Naive thymus-derived CD8-positive, alpha-beta T cell (primary cell): ENCODE measurements at regions not wholly inside any gene's neighbourhood (a gene's known extent, or its start where the extent isn't known, plus 50 kb on each side); places are given as distances from the start of the nearest gene placed in this dataset.

Experiments
- ATAC-seq, 2 donors: fragments of 150-1000 bp; cut with Tn5 transposase in 1 of 2; sonication (Bioruptor Pico), chemical (Tn5 transposase) in 1 of 2; 1 replicate in 1 of 2; 2 replicates in 1 of 2; pipeline ENCODE4 v1.10.0; 2021; ENCODE audit warnings: mild to moderate bottlenecking in 2 of 2, moderate library complexity in 2 of 2
- POLR2A ChIA-PET: fragments of 350-600 bp; sonication (Branson Sonifier 250); formaldehyde crosslinking; loops from one replicate; lab custom pipeline; 2021; ENCODE audit warnings: antibody characterized with exemption; lab: Charles Lee
- DNase-seq, 10 donors: peaks; one replicate each; pipeline versions ENCODE4 v3.0.0 to v3.0.0-alpha.2; 2020 to 2022
- H3K27ac Mint-ChIP-seq, 10 donors: one replicate each; pipeline ENCODE4 v1.8.0; 2020 to 2022; ENCODE audit warnings: mild to moderate bottlenecking in 10 of 10, mixed read lengths in 10 of 10, moderate library complexity in 4 of 10, inconsistent platforms in 1 of 10
- H3K27me3 Mint-ChIP-seq, 5 donors: one replicate each; pipeline ENCODE4 v1.8.0; 2021 to 2022; ENCODE audit warnings: mixed read lengths in 5 of 5
- H3K36me3 Mint-ChIP-seq, 3 donors: one replicate each; pipeline ENCODE4 v1.8.0; 2020 to 2022; ENCODE audit warnings: mixed read lengths in 3 of 3, mild to moderate bottlenecking in 2 of 3, inconsistent platforms in 1 of 3
- H3K4me1 Mint-ChIP-seq, 4 donors: one replicate each; pipeline ENCODE4 v1.8.0; 2021 to 2022; ENCODE audit warnings: mixed read lengths in 4 of 4
- H3K4me3 Mint-ChIP-seq, 10 donors: one replicate each; pipeline ENCODE4 v1.8.0; 2020 to 2022; ENCODE audit warnings: mild to moderate bottlenecking in 10 of 10, mixed read lengths in 10 of 10, moderate library complexity in 6 of 10, inconsistent platforms in 1 of 10
- H3K9me3 Mint-ChIP-seq, 9 donors: one replicate each; pipeline ENCODE4 v1.8.0; 2020 to 2022; ENCODE audit warnings: mixed read lengths in 9 of 9, mild to moderate bottlenecking in 3 of 9, inconsistent platforms in 1 of 9, moderate library complexity in 1 of 9

- ATAC-seq = no peak
- POLR2A ChIA-PET = no interaction called here
- no peak overlapping the region for H3K4me3 Mint-ChIP-seq
These were observed 107.0 kb downstream of the SHANK2 start for GRCh38 chr11:71145368-71145767.

GRCh38 chr11:71144736-71145135 is 107.6 kb downstream of the SHANK2 start:
- ATAC-seq = no peak
- Mint-ChIP-seq H3K4me1 (peaks cover 0 to 2% (median 0%) of the 10 kb centered on the region in 4 donors), H3K27ac (no peak overlapping the region), H3K27me3 (peaks cover 0 to 36% (median 13%) of the 10 kb centered on the region in 5 donors), H3K9me3 (peaks cover 0 to 7% (median 0%) of the 10 kb centered on the region in 9 donors), H3K36me3 (peaks cover 0 to 3% (median 0%) of the 10 kb centered on the region in 3 donors), H3K4me3 (no peak overlapping the region)
- DNase-seq = no peak
- POLR2A ChIA-PET = no interaction called here

More at GRCh38 chr11:71145368-71145767, 107.0 kb downstream of the SHANK2 start:
- Mint-ChIP-seq H3K4me1 (peaks cover 0 to 2% (median 0%) of the 10 kb centered on the region in 4 donors), H3K27me3 (peaks cover 0 to 36% (median 13%) of the 10 kb centered on the region in 5 donors), H3K36me3 (peaks cover 0 to 3% (median 0%) of the 10 kb centered on the region in 3 donors), H3K27ac (no peak overlapping the region), H3K9me3 (peaks cover 0 to 7% (median 0%) of the 10 kb centered on the region in 9 donors)
- DNase-seq = no peak

- POLR2A ChIA-PET = no interaction called here
- H3K9me3 Mint-ChIP-seq = peaks cover 0 to 5% (median 0%) of the 10 kb centered on the region in 9 donors
- peaks cover 0 to 30% (median 8%) of the 10 kb centered on the region in 5 donors for H3K27me3 Mint-ChIP-seq
- H3K4me3 Mint-ChIP-seq = no peak overlapping the region
- DNase-seq (no peak), ATAC-seq (no peak)
- peaks cover 0 to 3% (median 0%) of the 10 kb centered on the region in 3 donors for H3K36me3 Mint-ChIP-seq
- no peak overlapping the region for H3K27ac Mint-ChIP-seq
- peaks cover 0 to 2% (median 0%) of the 10 kb centered on the region in 4 donors for H3K4me1 Mint-ChIP-seq
These were observed 108.4 kb downstream of the SHANK2 start for GRCh38 chr11:71144010-71144409.

- ATAC-seq (no peak), DNase-seq (no peak)
- POLR2A ChIA-PET = no interaction called here
- Mint-ChIP-seq H3K27ac (no peak overlapping the region), H3K9me3 (peaks cover 0 to 4% (median 0%) of the 10 kb centered on the region in 9 donors), H3K36me3 (no peaks in the 10 kb centered on the region), H3K27me3 (peaks cover 0 to 12% (median 8%) of the 10 kb centered on the region in 5 donors), H3K4me1 (no peaks in the 10 kb centered on the region), H3K4me3 (no peak overlapping the region)
These were observed 112.0 kb downstream of the SHANK2 start for GRCh38 chr11:71140206-71140919.

DNA sequence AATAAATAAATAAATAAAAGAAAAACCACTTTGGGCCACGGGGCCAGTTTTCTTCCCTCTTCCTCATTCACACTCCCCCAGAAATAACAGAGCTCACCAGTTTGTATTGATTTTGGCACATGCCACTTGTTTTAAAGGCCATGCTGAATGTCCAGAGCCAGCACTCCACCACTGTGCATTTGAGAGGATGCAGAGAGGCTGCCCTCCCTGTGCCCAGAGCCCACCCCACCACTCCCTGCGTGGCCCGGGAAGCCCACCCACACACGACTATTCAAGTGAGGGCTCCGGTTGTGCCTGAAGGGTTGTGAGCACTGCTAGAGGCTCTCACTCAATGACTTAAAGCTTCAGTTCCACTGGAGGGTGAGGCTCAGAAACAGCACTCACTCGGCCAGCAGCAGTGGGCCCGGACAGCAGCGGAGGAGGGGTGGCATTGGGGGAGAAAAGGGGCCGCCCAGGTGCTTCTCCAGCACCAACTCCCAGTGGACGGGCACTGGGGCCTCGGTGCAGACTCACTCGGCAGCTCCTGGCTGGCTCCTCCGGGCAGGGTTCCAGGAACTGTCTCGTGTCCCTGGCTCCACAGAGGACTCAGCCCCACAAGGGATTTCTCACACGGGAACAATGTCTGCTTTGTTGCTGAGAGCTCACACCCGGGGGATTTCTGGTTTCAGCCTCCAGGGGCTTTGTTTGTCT is 112.7 kb downstream of the SHANK2 start:
- no peak for ATAC-seq
- POLR2A ChIA-PET = no interaction called here
- H3K4me1 Mint-ChIP-seq = no peaks in the 10 kb centered on the region
- peaks cover 0 to 4% (median 0%) of the 10 kb centered on the region in 9 donors for H3K9me3 Mint-ChIP-seq
- H3K4me3 Mint-ChIP-seq = no peak overlapping the region
- peaks cover 0 to 11% (median 4%) of the 10 kb centered on the region in 5 donors for H3K27me3 Mint-ChIP-seq
- DNase-seq = no peak
- H3K27ac Mint-ChIP-seq = no peak overlapping the region
- no peaks in the 10 kb centered on the region for H3K36me3 Mint-ChIP-seq

- no peak overlapping the region for H3K4me3 Mint-ChIP-seq
- DNase-seq (no peak), ATAC-seq (no peak)
- H3K36me3 Mint-ChIP-seq = no peaks in the 10 kb centered on the region
- H3K27me3 Mint-ChIP-seq = peaks cover 0 to 11% (median 4%) of the 10 kb centered on the region in 5 donors
- POLR2A ChIA-PET = no interaction called here
- H3K4me1 Mint-ChIP-seq = no peaks in the 10 kb centered on the region
- H3K27ac Mint-ChIP-seq = no peak overlapping the region
- peaks cover 0 to 4% (median 0%) of the 10 kb centered on the region in 9 donors for H3K9me3 Mint-ChIP-seq
These were observed 113.5 kb downstream of the SHANK2 start for GRCh38 chr11:71138737-71139425.

DNA sequence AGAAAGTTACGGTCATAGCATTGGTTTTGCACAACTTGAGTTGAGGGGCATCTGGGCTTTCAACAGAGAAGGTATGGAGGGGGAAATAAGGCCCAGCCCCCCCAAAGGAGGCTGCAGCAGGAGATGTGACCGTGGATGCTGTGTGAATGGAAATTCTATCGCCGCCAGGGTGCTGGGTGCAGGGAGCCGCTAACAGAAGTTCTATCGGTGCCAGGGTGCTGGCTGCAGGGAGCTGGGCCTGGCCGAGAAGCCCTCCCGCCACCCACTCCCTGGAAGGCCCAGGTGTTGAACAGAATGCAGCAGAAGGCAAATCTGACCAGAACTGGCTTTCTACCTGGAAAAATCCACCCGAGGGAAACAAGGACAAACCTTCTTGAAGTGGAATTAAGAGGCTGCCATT is 115.0 kb downstream of the SHANK2 start:
- POLR2A ChIA-PET = no interaction called here
- Mint-ChIP-seq H3K27ac (no peak overlapping the region), H3K4me1 (no peaks in the 10 kb centered on the region), H3K36me3 (no peaks in the 10 kb centered on the region), H3K9me3 (peaks cover 0 to 4% (median 0%) of the 10 kb centered on the region in 9 donors), H3K4me3 (no peak overlapping the region), H3K27me3 (peaks cover 0 to 11% (median 5%) of the 10 kb centered on the region in 5 donors)
- no peak for ATAC-seq
- DNase-seq = no peak

- Mint-ChIP-seq H3K27me3 (peaks cover 0 to 16% (median 7%) of the 10 kb centered on the region in 5 donors), H3K4me3 (no peak overlapping the region), H3K27ac (no peak overlapping the region), H3K9me3 (peaks cover 0 to 4% (median 0%) of the 10 kb centered on the region in 9 donors), H3K4me1 (no peaks in the 10 kb centered on the region), H3K36me3 (no peaks in the 10 kb centered on the region)
- ATAC-seq (no peak), DNase-seq (no peak)
- POLR2A ChIA-PET = no interaction called here
These were observed 116.1 kb downstream of the SHANK2 start for GRCh38 chr11:71136095-71136845.

DNA sequence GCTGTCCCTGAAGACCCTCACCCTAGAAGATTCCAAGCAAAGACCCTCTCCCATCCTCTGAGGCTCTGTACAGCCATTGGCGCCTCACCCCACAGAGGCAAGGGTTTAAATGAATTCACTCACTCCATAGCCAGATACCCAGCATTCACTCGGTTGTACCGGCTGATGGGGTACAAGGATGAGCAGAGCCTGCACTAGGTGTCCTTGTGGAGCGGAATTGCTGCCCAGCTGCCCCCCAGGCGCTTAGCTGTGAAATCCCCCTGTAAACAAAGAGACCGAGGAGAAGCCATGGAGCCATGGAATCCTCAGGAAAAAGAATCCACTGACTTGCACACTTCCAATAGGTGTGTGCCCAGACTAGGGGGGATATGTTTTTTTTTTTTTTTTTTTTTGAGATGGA is 117.3 kb downstream of the SHANK2 start:
- POLR2A ChIA-PET = no interaction called here
- H3K4me1 Mint-ChIP-seq = no peaks in the 10 kb centered on the region
- H3K36me3 Mint-ChIP-seq = no peaks in the 10 kb centered on the region
- DNase-seq (no peak), ATAC-seq (no peak)
- no peak overlapping the region for H3K27ac Mint-ChIP-seq
- H3K9me3 Mint-ChIP-seq = peaks cover 0 to 4% (median 0%) of the 10 kb centered on the region in 9 donors
- no peak overlapping the region for H3K4me3 Mint-ChIP-seq
- peaks cover 0 to 17% (median 8%) of the 10 kb centered on the region in 5 donors for H3K27me3 Mint-ChIP-seq

- Mint-ChIP-seq H3K4me1 (no peaks in the 10 kb centered on the region), H3K9me3 (peaks cover 0 to 4% (median 0%) of the 10 kb centered on the region in 9 donors), H3K27me3 (peaks cover 0 to 17% (median 11%) of the 10 kb centered on the region in 5 donors), H3K36me3 (no peaks in the 10 kb centered on the region), H3K4me3 (no peak overlapping the region), H3K27ac (no peak overlapping the region)
- no peak for ATAC-seq
- no peak for DNase-seq
- POLR2A ChIA-PET = no interaction called here
These were observed 118.4 kb downstream of the SHANK2 start for GRCh38 chr11:71133946-71134345.

DNA sequence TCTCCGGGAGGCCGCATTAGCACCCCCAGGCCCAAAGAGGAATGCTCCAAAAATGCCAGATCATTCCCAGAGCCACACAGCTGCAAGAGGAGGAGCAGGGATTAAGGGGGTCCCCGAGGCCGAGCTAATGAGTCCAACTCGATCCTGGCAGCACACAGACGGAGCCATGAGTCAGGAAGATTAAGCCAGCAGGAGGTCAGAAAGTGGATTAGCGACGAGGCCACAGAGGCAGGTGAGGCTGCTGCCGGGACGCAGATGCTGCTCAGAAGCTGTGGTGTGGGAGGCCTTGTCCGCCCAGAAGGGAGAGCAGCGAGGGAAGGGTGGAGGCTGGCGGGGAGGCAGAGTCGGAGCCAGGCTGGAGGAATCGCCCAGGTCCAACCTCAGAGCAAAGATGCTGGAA is 120.5 kb downstream of the SHANK2 start:
- H3K4me3 Mint-ChIP-seq = no peak overlapping the region
- no peaks in the 10 kb centered on the region for H3K4me1 Mint-ChIP-seq
- DNase-seq = no peak
- peaks cover 0 to 17% (median 14%) of the 10 kb centered on the region in 5 donors for H3K27me3 Mint-ChIP-seq
- peaks cover 0 to 4% (median 0%) of the 10 kb centered on the region in 9 donors for H3K9me3 Mint-ChIP-seq
- no peak for ATAC-seq
- no peak overlapping the region for H3K27ac Mint-ChIP-seq
- H3K36me3 Mint-ChIP-seq = no peaks in the 10 kb centered on the region
- POLR2A ChIA-PET = no interaction called here

DNA sequence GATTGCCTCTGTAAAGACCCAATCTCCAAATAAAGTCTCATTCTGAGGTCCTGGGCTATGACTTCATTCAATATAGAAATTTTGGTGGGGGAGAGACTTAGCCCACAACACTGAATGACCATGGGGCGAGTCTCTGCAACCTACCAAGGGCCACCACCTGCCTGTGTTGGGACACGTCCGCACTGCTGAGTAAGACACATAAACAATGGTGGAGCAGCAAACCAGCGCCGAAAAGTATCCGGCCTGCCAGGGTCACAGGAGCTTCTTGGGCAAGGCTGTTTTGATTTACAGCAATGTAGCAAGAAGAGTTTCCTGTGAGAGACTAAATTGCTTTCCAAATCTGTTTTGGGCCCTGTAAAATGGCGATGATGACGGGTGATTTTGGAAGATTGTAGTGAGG is 122.3 kb downstream of the SHANK2 start:
- Mint-ChIP-seq H3K9me3 (peaks cover 0 to 3% (median 0%) of the 10 kb centered on the region in 9 donors), H3K27me3 (peaks cover 0 to 17% (median 8%) of the 10 kb centered on the region in 5 donors), H3K4me3 (no peak overlapping the region), H3K36me3 (no peaks in the 10 kb centered on the region), H3K27ac (no peak overlapping the region), H3K4me1 (no peaks in the 10 kb centered on the region)
- DNase-seq = no peak
- no peak for ATAC-seq
- POLR2A ChIA-PET = no interaction called here
